Activated naive CD8-positive, alpha-beta T cell treated with anti-CD3 and anti-CD28 coated beads, Interleukin-2, amount 10 ng/mL, durations not matched to agents 7 days and 5 days (primary cell): ENCODE measurements at regions not wholly inside any gene's neighbourhood (a gene's known extent, or its start where the extent isn't known, plus 50 kb on each side); places are given as distances from the start of the nearest gene placed in this dataset.
"Not testable (repeated sequence)": the region's sequence is repeated elsewhere in the genome, so short reads cannot be mapped to it uniquely, and the experiment has no call there.

Source experiments
- ATAC-seq: fragments of 150-1000 bp; cut with Tn5 transposase; one replicate; pipeline ENCODE4 v1.10.0; 2021; ENCODE audit warnings: low read depth, moderate library complexity
- POLR2A ChIA-PET: fragments of 350-600 bp; sonication (Branson Sonifier 250); formaldehyde crosslinking; loops from one replicate; lab custom pipeline; 2021; ENCODE audit warnings: antibody characterized with exemption; lab: Charles Lee
- DNase-seq: peaks from one replicate; pipeline ENCODE4 v3.0.0; 2021
- H3K27ac Mint-ChIP-seq: one replicate; pipeline ENCODE4 v1.8.0; 2022; ENCODE audit warnings: mild to moderate bottlenecking, mixed read lengths
- H3K27me3 Mint-ChIP-seq: one replicate; pipeline ENCODE4 v1.8.0; 2022; ENCODE audit warnings: mild to moderate bottlenecking, moderate library complexity, mixed read lengths
- H3K36me3 Mint-ChIP-seq: one replicate; pipeline ENCODE4 v1.8.0; 2021; ENCODE audit warnings: mild to moderate bottlenecking, mixed read lengths
- H3K4me1 Mint-ChIP-seq: one replicate; pipeline ENCODE4 v1.8.0; 2021; ENCODE audit warnings: mixed read lengths
- H3K4me3 Mint-ChIP-seq: one replicate; pipeline ENCODE4 v1.8.0; 2022; ENCODE audit warnings: mild to moderate bottlenecking, moderate library complexity, mixed read lengths
- H3K9me3 Mint-ChIP-seq: one replicate; pipeline ENCODE4 v1.8.0; 2021; ENCODE audit warnings: mixed read lengths

GRCh38 chr2:223262946-223263345, 211.0 kb downstream of the KCNE4 start:
- DNase-seq (no peak), ATAC-seq (no peak)
- Mint-ChIP-seq H3K36me3 (no peaks in the 10 kb centered on the region), H3K27ac (no peak overlapping the region), H3K4me3 (no peak overlapping the region), H3K9me3 (no peaks in the 10 kb centered on the region), H3K27me3 (no peaks in the 10 kb centered on the region), H3K4me1 (no peaks in the 10 kb centered on the region)
- POLR2A ChIA-PET, result no interaction called here

- Mint-ChIP-seq H3K9me3 (no peaks in the 10 kb centered on the region), H3K27ac (no peak overlapping the region), H3K36me3 (no peaks in the 10 kb centered on the region), H3K27me3 (no peaks in the 10 kb centered on the region), H3K4me3 (no peak overlapping the region), H3K4me1 (no peaks in the 10 kb centered on the region)
- ATAC-seq (no peak), DNase-seq (no peak)
- POLR2A ChIA-PET, result no interaction called here
These were observed 212.7 kb downstream of the KCNE4 start for GRCh38 chr2:223264541-223265193.

- POLR2A ChIA-PET, result no interaction called here
- ATAC-seq (no peak), DNase-seq (no peak)
- Mint-ChIP-seq H3K9me3 (no peaks in the 10 kb centered on the region), H3K27ac (no peak overlapping the region), H3K4me3 (no peak overlapping the region), H3K27me3 (no peaks in the 10 kb centered on the region), H3K36me3 (no peaks in the 10 kb centered on the region), H3K4me1 (no peaks in the 10 kb centered on the region)
These were observed 215.4 kb downstream of the KCNE4 start for GRCh38 chr2:223267160-223267951.

- no peaks in the 10 kb centered on the region for H3K4me1 Mint-ChIP-seq
- H3K27ac Mint-ChIP-seq, result no peak overlapping the region
- DNase-seq (no peak), ATAC-seq (no peak)
- H3K36me3 Mint-ChIP-seq, result no peaks in the 10 kb centered on the region
- POLR2A ChIA-PET, result no interaction called here
- H3K27me3 Mint-ChIP-seq, result no peaks in the 10 kb centered on the region
- H3K9me3 Mint-ChIP-seq, result no peaks in the 10 kb centered on the region
- H3K4me3 Mint-ChIP-seq, result no peak overlapping the region
These were observed 217.4 kb downstream of the KCNE4 start for GRCh38 chr2:223269386-223269785.

GRCh38 chr2:223270548-223270947, 218.6 kb downstream of the KCNE4 start:
- no peaks in the 10 kb centered on the region for H3K4me1 Mint-ChIP-seq
- DNase-seq (no peak), ATAC-seq (no peak)
- no peaks in the 10 kb centered on the region for H3K36me3 Mint-ChIP-seq
- POLR2A ChIA-PET, result no interaction called here
- H3K27me3 Mint-ChIP-seq, result no peaks in the 10 kb centered on the region
- H3K9me3 Mint-ChIP-seq, result no peaks in the 10 kb centered on the region
- H3K4me3 Mint-ChIP-seq, result no peak overlapping the region
- H3K27ac Mint-ChIP-seq, result no peak overlapping the region

- Mint-ChIP-seq H3K9me3 (no peaks in the 10 kb centered on the region), H3K4me3 (no peak overlapping the region), H3K27ac (no peak overlapping the region), H3K36me3 (no peaks in the 10 kb centered on the region), H3K4me1 (no peaks in the 10 kb centered on the region), H3K27me3 (no peaks in the 10 kb centered on the region)
- ATAC-seq (no peak), DNase-seq (no peak)
- POLR2A ChIA-PET, result no interaction called here
These were observed 222.0 kb downstream of the KCNE4 start for GRCh38 chr2:223273995-223274394.

- Mint-ChIP-seq H3K4me1 (no peaks in the 10 kb centered on the region), H3K27me3 (no peaks in the 10 kb centered on the region), H3K9me3 (peaks cover 1% of the 10 kb centered on the region), H3K36me3 (no peaks in the 10 kb centered on the region), H3K27ac (no peak overlapping the region), H3K4me3 (no peak overlapping the region)
- DNase-seq, result no peak
- no peak for ATAC-seq
- POLR2A ChIA-PET, result no interaction called here
These were observed 230.2 kb downstream of the KCNE4 start for GRCh38 chr2:223282221-223282620.

GRCh38 chr2:223283329-223283728, 231.3 kb downstream of the KCNE4 start:
- Mint-ChIP-seq H3K4me3 (no peak overlapping the region), H3K4me1 (no peaks in the 10 kb centered on the region), H3K9me3 (peaks cover 1% of the 10 kb centered on the region), H3K27ac (no peak overlapping the region), H3K36me3 (no peaks in the 10 kb centered on the region), H3K27me3 (no peaks in the 10 kb centered on the region)
- no peak for DNase-seq
- no peak for ATAC-seq
- POLR2A ChIA-PET, result no interaction called here

GRCh38 chr2:223283771-223284170, 231.8 kb downstream of the KCNE4 start:
- POLR2A ChIA-PET, result no interaction called here
- H3K27ac Mint-ChIP-seq, result no peak overlapping the region
- peaks cover 1% of the 10 kb centered on the region for H3K9me3 Mint-ChIP-seq
- no peaks in the 10 kb centered on the region for H3K36me3 Mint-ChIP-seq
- no peak for DNase-seq
- no peak for ATAC-seq
- H3K4me1 Mint-ChIP-seq, result no peaks in the 10 kb centered on the region
- no peaks in the 10 kb centered on the region for H3K27me3 Mint-ChIP-seq
- no peak overlapping the region for H3K4me3 Mint-ChIP-seq

- Mint-ChIP-seq H3K36me3 (no peaks in the 10 kb centered on the region), H3K9me3 (peaks cover 1% of the 10 kb centered on the region), H3K27ac (no peak overlapping the region), H3K27me3 (no peaks in the 10 kb centered on the region), H3K4me1 (no peaks in the 10 kb centered on the region), H3K4me3 (no peak overlapping the region)
- DNase-seq (no peak), ATAC-seq (no peak)
- POLR2A ChIA-PET, result no interaction called here
These were observed 233.6 kb downstream of the KCNE4 start for GRCh38 chr2:223285370-223286265.

GRCh38 chr2:223294756-223295155, 242.8 kb downstream of the KCNE4 start:
- DNase-seq, result no peak
- no peaks in the 10 kb centered on the region for H3K9me3 Mint-ChIP-seq
- no peak for ATAC-seq
- POLR2A ChIA-PET, result no interaction called here
- no peaks in the 10 kb centered on the region for H3K36me3 Mint-ChIP-seq
- no peak overlapping the region for H3K27ac Mint-ChIP-seq
- H3K4me1 Mint-ChIP-seq, result no peaks in the 10 kb centered on the region
- no peak overlapping the region for H3K4me3 Mint-ChIP-seq
- H3K27me3 Mint-ChIP-seq, result no peaks in the 10 kb centered on the region

- Mint-ChIP-seq H3K36me3 (no peaks in the 10 kb centered on the region), H3K27ac (no peak overlapping the region), H3K27me3 (no peaks in the 10 kb centered on the region), H3K4me1 (no peaks in the 10 kb centered on the region), H3K4me3 (no peak overlapping the region), H3K9me3 (peaks cover 4% of the 10 kb centered on the region)
- POLR2A ChIA-PET, result no interaction called here
- no peak for ATAC-seq
- DNase-seq, result no peak
These were observed 245.8 kb downstream of the KCNE4 start for GRCh38 chr2:223297788-223298187.

- H3K27ac Mint-ChIP-seq, H3K27me3 Mint-ChIP-seq, H3K4me3 Mint-ChIP-seq, H3K4me1 Mint-ChIP-seq, POLR2A ChIA-PET, H3K36me3 Mint-ChIP-seq, ATAC-seq, DNase-seq, H3K9me3 Mint-ChIP-seq: not testable (repeated sequence)
These were observed 246.3 kb downstream of the KCNE4 start for GRCh38 chr2:223298329-223298728.
